ENCODE measurements at regions not wholly inside any gene's neighbourhood (a gene's known extent, or its start where the extent isn't known, plus 50 kb on each side); places are given as distances from the start of the nearest gene placed in this dataset.
A peak's percentile ranks its signal among the peaks of the same experiment; 100 is the strongest.

DNA sequence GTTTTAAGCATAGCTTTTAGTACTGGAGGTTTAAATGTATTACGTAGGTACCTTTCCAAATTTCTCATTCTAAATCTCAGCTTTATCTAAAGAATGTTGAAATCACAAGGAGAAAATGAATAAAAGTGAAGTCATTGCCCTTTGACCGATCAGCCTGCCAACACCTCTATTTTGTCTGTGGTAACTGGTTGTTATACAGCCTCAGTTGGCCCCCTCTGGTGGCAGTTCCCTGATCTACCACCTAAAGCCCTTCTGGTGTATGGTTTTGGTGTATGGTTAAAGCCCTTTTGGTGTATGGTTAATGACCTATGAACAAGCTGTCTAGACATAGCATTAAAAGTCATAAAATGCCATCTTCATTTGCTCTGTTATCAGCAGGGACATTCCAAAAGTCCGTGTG, 378.2 kb upstream of the AZI2 start:
- TF ChIP-seq, protein P1, sequence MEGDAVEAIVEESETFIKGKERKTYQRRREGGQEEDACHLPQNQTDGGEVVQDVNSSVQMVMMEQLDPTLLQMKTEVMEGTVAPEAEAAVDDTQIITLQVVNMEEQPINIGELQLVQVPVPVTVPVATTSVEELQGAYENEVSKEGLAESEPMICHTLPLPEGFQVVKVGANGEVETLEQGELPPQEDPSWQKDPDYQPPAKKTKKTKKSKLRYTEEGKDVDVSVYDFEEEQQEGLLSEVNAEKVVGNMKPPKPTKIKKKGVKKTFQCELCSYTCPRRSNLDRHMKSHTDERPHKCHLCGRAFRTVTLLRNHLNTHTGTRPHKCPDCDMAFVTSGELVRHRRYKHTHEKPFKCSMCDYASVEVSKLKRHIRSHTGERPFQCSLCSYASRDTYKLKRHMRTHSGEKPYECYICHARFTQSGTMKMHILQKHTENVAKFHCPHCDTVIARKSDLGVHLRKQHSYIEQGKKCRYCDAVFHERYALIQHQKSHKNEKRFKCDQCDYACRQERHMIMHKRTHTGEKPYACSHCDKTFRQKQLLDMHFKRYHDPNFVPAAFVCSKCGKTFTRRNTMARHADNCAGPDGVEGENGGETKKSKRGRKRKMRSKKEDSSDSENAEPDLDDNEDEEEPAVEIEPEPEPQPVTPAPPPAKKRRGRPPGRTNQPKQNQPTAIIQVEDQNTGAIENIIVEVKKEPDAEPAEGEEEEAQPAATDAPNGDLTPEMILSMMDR (IDR thresholded peaks at IDR 0.05) = peak in 1 of 3 experiments; percentile 33
- TF ChIP-seq POLR2AphosphoS5 (IDR thresholded peaks at IDR 0.05) = no peak
- TF ChIP-seq POLR2A (IDR thresholded peaks at IDR 0.05; ENCODE audit: low read depth) = no peak

Measured in esophagus muscularis mucosa (tissue), 3 donors.